ENCODE measurements at regions not wholly inside any gene's neighbourhood (a gene's known extent, or its start where the extent isn't known, plus 50 kb on each side); places are given as distances from the start of the nearest gene placed in this dataset.

- Histone ChIP-seq H2AFZ (ENCODE audit: control insufficient read depth, low read length) (no peak overlapping the region), H3K27ac (ENCODE audit: control insufficient read depth, insufficient read depth, low read length) (no peak overlapping the region), H3K27me3 (ENCODE audit: control insufficient read depth, extremely low read depth, insufficient read depth, low read length) (no peaks in the 10 kb centered on the region), H3K4me3 (ENCODE audit: control insufficient read depth in 2 of 3, extremely low read depth in 1 of 3, insufficient read depth in 2 of 3, low read depth in 1 of 3, low read length in 3 of 3) (no peak overlapping the region), H4K20me1 (ENCODE audit: control insufficient read depth, extremely low read depth, insufficient read depth, low read length) (no peaks in the 10 kb centered on the region), H3K9me3 (ENCODE audit: control insufficient read depth, low read depth, low read length) (no peaks in the 10 kb centered on the region), H3K9ac (ENCODE audit: control insufficient read depth, extremely low read depth, insufficient read depth, low read length) (no peak overlapping the region), H3K36me3 (ENCODE audit: control insufficient read depth in 2 of 2, extremely low read depth in 1 of 2, insufficient read depth in 2 of 2, low read length in 2 of 2) (no peaks in the 10 kb centered on the region), H3K9me1 (ENCODE audit: control insufficient read depth, extremely low read depth, insufficient read depth, low read length) (no peaks in the 10 kb centered on the region), H3K4me2 (ENCODE audit: control insufficient read depth, extremely low read depth, insufficient read depth, low read depth, low read length) (no peak overlapping the region), H3K4me1 (ENCODE audit: control insufficient read depth, extremely low read depth, insufficient read depth, low read length) (no peaks in the 10 kb centered on the region), H3K79me2 (ENCODE audit: control insufficient read depth, insufficient read depth, low read length) (no peaks in the 10 kb centered on the region)
- DNase-seq (ENCODE audit: low read depth, low spot score) (no peak), FAIRE-seq (no peak)
- TF ChIP-seq, protein P1, sequence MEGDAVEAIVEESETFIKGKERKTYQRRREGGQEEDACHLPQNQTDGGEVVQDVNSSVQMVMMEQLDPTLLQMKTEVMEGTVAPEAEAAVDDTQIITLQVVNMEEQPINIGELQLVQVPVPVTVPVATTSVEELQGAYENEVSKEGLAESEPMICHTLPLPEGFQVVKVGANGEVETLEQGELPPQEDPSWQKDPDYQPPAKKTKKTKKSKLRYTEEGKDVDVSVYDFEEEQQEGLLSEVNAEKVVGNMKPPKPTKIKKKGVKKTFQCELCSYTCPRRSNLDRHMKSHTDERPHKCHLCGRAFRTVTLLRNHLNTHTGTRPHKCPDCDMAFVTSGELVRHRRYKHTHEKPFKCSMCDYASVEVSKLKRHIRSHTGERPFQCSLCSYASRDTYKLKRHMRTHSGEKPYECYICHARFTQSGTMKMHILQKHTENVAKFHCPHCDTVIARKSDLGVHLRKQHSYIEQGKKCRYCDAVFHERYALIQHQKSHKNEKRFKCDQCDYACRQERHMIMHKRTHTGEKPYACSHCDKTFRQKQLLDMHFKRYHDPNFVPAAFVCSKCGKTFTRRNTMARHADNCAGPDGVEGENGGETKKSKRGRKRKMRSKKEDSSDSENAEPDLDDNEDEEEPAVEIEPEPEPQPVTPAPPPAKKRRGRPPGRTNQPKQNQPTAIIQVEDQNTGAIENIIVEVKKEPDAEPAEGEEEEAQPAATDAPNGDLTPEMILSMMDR (optimal IDR thresholded peaks at IDR 0.05 in 1 of 3, IDR thresholded peaks at IDR 0.05 in 1 of 3, conservative IDR thresholded peaks at IDR 0.05 in 1 of 3; ENCODE audit: extremely low read depth in 1 of 3, insufficient read depth in 2 of 3, low read length in 3 of 3): no peak
- TF ChIP-seq EZH2 (IDR thresholded peaks at IDR 0.05; ENCODE audit: low read length): no peak
- dilution Hi-C loops (cut with MboI; ENCODE audit: extremely low pct_ligation_motif_present, low sequenced_read_pairs): no loop called here
Observed at GRCh38 chr10:4426866-4427265, 399.1 kb upstream of the AKR1E2 start.

DNA sequence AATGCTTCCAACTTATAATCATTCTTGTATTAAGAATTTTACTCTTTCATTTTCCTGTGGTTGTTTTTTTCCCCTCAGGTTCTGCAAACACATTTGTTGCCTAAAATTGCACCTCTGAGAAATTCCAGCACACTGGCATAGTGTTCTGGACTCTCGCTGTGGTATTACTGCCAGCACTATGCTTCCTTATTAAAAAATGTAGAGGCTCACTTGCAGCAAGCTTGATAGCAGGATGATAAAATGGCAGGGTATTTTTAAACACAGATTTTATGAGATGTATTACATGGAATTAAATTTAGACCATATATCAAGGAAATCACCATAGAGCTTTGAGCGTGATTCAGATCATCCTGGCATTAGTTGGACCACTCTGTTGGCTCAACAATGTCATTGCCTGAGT, 416.7 kb upstream of the AKR1E2 start:
- Histone ChIP-seq H3K9ac (ENCODE audit: control insufficient read depth, extremely low read depth, insufficient read depth, low read length) (no peak overlapping the region), H3K27me3 (ENCODE audit: control insufficient read depth, extremely low read depth, insufficient read depth, low read length) (no peaks in the 10 kb centered on the region), H3K9me3 (ENCODE audit: control insufficient read depth, low read depth, low read length) (no peaks in the 10 kb centered on the region), H3K27ac (ENCODE audit: control insufficient read depth, insufficient read depth, low read length) (no peak overlapping the region), H3K9me1 (ENCODE audit: control insufficient read depth, extremely low read depth, insufficient read depth, low read length) (no peaks in the 10 kb centered on the region), H2AFZ (ENCODE audit: control insufficient read depth, low read length) (no peak overlapping the region), H3K4me1 (ENCODE audit: control insufficient read depth, extremely low read depth, insufficient read depth, low read length) (peaks cover 12% of the 10 kb centered on the region), H3K36me3 (ENCODE audit: control insufficient read depth in 2 of 2, extremely low read depth in 1 of 2, insufficient read depth in 2 of 2, low read length in 2 of 2) (no peaks in the 10 kb centered on the region), H3K4me2 (ENCODE audit: control insufficient read depth, extremely low read depth, insufficient read depth, low read depth, low read length) (no peak overlapping the region), H3K4me3 (ENCODE audit: control insufficient read depth in 2 of 3, extremely low read depth in 1 of 3, insufficient read depth in 2 of 3, low read depth in 1 of 3, low read length in 3 of 3) (no peak overlapping the region), H3K79me2 (ENCODE audit: control insufficient read depth, insufficient read depth, low read length) (no peaks in the 10 kb centered on the region), H4K20me1 (ENCODE audit: control insufficient read depth, extremely low read depth, insufficient read depth, low read length) (no peaks in the 10 kb centered on the region)
- TF ChIP-seq, protein P1 (optimal IDR thresholded peaks at IDR 0.05 in 1 of 3, IDR thresholded peaks at IDR 0.05 in 1 of 3, conservative IDR thresholded peaks at IDR 0.05 in 1 of 3; ENCODE audit: extremely low read depth in 1 of 3, insufficient read depth in 2 of 3, low read length in 3 of 3): no peak
- TF ChIP-seq EZH2 (IDR thresholded peaks at IDR 0.05; ENCODE audit: low read length): no peak
- FAIRE-seq (peak; percentile 9), DNase-seq (ENCODE audit: low read depth, low spot score) (no peak)
- dilution Hi-C loops (cut with MboI; ENCODE audit: extremely low pct_ligation_motif_present, low sequenced_read_pairs): no loop called here

Measured in keratinocyte (primary cell).